ENCODE measurements at regions not wholly inside any gene's neighbourhood (a gene's known extent, or its start where the extent isn't known, plus 50 kb on each side); places are given as distances from the start of the nearest gene placed in this dataset.

DNA sequence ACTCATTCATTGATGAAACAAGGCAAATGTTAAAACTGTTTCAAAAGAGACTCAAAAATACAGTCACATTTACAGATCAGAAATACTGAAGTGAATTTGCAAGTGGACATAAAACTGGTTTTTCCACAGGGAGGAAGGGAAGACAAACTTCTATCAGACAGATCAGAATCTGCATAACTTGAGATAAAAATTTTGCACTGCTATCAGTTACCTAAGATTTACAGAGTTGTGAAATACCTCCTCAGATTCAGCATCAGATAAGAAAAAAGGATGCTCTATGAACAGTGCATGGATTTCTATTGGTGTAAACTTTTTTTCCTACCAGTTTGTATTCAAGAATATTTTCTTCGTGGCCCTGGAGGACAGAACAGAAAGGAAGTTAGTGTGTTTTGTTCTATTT lies 575.4 kb downstream of the RWDD3 start:
- TF ChIP-seq, protein P1, sequence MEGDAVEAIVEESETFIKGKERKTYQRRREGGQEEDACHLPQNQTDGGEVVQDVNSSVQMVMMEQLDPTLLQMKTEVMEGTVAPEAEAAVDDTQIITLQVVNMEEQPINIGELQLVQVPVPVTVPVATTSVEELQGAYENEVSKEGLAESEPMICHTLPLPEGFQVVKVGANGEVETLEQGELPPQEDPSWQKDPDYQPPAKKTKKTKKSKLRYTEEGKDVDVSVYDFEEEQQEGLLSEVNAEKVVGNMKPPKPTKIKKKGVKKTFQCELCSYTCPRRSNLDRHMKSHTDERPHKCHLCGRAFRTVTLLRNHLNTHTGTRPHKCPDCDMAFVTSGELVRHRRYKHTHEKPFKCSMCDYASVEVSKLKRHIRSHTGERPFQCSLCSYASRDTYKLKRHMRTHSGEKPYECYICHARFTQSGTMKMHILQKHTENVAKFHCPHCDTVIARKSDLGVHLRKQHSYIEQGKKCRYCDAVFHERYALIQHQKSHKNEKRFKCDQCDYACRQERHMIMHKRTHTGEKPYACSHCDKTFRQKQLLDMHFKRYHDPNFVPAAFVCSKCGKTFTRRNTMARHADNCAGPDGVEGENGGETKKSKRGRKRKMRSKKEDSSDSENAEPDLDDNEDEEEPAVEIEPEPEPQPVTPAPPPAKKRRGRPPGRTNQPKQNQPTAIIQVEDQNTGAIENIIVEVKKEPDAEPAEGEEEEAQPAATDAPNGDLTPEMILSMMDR (IDR thresholded peaks at IDR 0.05; ENCODE audit: insufficient read depth, low read depth, low read length): no peak
- TF ChIP-seq EZH2 (IDR thresholded peaks at IDR 0.05; ENCODE audit: insufficient read depth, low read length): no peak

Data from astrocyte (in vitro differentiated cells and primary cell).